IPS-15b (cell line): ENCODE measurements at regions not wholly inside any gene's neighbourhood (a gene's known extent, or its start where the extent isn't known, plus 50 kb on each side); places are given as distances from the start of the nearest gene placed in this dataset.

Experiments
- H3K27me3 ChIP-seq: one replicate; pipeline ENCODE4 v1.6.1; 2013; ENCODE audit warnings: low read length; ENCODE audit not compliant: control insufficient read depth, insufficient read depth
- H3K36me3 ChIP-seq: one replicate; pipeline ENCODE4 v1.6.1; 2013; ENCODE audit warnings: low read length; ENCODE audit not compliant: control insufficient read depth, insufficient read depth
- H3K4me1 ChIP-seq: one replicate; pipeline ENCODE4 v1.6.1; 2013; ENCODE audit warnings: mild to moderate bottlenecking, low read length; ENCODE audit not compliant: control insufficient read depth, insufficient read depth
- H3K4me3 ChIP-seq: one replicate; pipeline ENCODE4 v1.5.1; 2013; ENCODE audit warnings: low read depth, low read length
- H3K9ac ChIP-seq: one replicate; pipeline ENCODE4 v1.6.1; 2013; ENCODE audit warnings: low read depth, mild to moderate bottlenecking, low read length
- H3K9me3 ChIP-seq: one replicate; pipeline ENCODE4 v1.6.1; 2013; ENCODE audit warnings: mild to moderate bottlenecking, low read length; ENCODE audit not compliant: control insufficient read depth, insufficient read depth

DNA sequence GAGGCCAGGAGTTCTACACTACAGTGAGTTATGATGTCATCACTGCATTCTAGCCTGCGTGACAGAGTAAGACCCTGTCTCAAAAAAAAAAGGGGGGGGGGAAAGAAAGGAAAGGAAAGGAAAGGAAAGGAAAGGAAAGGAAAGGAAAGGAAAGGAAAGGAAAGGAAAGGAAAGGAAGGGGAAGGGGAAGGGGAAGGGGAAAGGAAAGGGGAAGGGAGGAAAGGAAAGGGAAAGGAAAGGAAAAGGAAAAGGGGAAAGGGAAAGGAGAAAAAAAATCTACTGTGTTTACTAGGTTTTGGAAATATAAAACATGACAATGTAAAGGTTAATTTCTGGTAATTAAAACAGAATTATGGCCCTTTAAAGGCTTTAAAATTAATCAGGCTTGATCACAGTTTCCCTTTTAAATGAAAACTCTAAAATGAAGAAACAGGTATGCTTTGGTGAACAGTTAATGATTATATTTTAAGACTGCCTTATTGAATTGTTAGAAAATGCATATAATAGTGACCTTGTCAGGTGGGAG lies 131.9 kb upstream of the POU5F2 start:
- Histone ChIP-seq H3K4me1 (peaks cover 6% of the 10 kb centered on the region), H3K36me3 (no peaks in the 10 kb centered on the region), H3K9ac (no peak overlapping the region), H3K27me3 (no peaks in the 10 kb centered on the region), H3K4me3 (no peak overlapping the region), H3K9me3 (no peaks in the 10 kb centered on the region)

GRCh38 chr5:93870649-93871048 lies 129.2 kb upstream of the POU5F2 start:
- Histone ChIP-seq H3K4me1 (peaks cover 6% of the 10 kb centered on the region), H3K9ac (no peak overlapping the region), H3K9me3 (no peaks in the 10 kb centered on the region), H3K27me3 (no peaks in the 10 kb centered on the region), H3K36me3 (no peaks in the 10 kb centered on the region), H3K4me3 (no peak overlapping the region)

GRCh38 chr5:93868851-93869250 lies 127.5 kb upstream of the POU5F2 start:
- no peak overlapping the region for H3K9ac ChIP-seq
- H3K27me3 ChIP-seq, result no peaks in the 10 kb centered on the region
- H3K36me3 ChIP-seq, result no peaks in the 10 kb centered on the region
- H3K9me3 ChIP-seq, result no peaks in the 10 kb centered on the region
- no peak overlapping the region for H3K4me3 ChIP-seq
- H3K4me1 ChIP-seq, result peaks cover under 1% of the 10 kb centered on the region

DNA sequence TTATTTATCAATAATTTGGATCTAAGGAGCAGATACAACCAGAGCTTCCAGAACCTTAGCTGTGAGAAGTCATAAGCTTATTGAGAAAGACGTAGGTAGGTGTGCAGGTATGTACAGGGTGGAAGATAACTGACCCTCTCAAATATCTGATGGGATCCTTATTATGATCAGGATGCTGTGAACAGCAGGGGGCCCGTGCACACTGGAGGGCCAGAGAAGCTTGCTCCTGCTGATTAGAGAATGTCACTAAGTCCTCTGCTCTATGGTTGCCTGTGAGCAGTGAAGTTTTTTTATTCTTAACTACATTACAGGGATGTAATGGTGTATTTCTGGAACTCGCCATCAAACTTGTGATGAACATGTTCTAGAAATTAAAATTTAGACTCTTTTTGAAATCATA lies 108.9 kb upstream of the POU5F2 start:
- Histone ChIP-seq H3K9me3 (no peaks in the 10 kb centered on the region), H3K36me3 (no peaks in the 10 kb centered on the region), H3K4me1 (no peaks in the 10 kb centered on the region), H3K9ac (no peak overlapping the region), H3K27me3 (no peaks in the 10 kb centered on the region), H3K4me3 (no peak overlapping the region)

GRCh38 chr5:93845376-93845775 lies 104.0 kb upstream of the POU5F2 start:
- Histone ChIP-seq H3K9ac (no peak overlapping the region), H3K4me3 (no peak overlapping the region), H3K9me3 (no peaks in the 10 kb centered on the region), H3K27me3 (no peaks in the 10 kb centered on the region), H3K4me1 (no peaks in the 10 kb centered on the region), H3K36me3 (no peaks in the 10 kb centered on the region)

DNA sequence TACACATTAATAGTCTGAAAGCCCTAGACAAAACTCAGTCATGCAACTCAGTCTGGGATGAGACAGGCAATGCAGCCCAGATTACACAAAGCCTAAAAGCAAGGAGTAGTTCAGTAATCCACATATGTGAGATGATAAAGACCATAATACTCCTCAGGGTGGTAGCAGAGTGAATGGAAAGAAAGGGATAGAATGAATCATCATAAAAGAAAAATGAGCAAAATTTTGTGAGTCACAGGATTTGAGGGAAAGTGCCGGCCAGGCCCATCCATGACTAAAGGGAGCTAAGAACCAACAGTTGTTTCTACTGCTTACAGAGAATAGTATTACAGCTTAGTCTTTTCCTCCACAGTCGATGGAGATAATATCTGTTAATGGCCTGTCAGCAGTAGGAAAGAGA lies 90.0 kb upstream of the POU5F2 start:
- Histone ChIP-seq H3K4me3 (no peak overlapping the region), H3K9me3 (no peaks in the 10 kb centered on the region), H3K36me3 (no peaks in the 10 kb centered on the region), H3K4me1 (no peaks in the 10 kb centered on the region), H3K27me3 (no peaks in the 10 kb centered on the region), H3K9ac (no peak overlapping the region)

DNA sequence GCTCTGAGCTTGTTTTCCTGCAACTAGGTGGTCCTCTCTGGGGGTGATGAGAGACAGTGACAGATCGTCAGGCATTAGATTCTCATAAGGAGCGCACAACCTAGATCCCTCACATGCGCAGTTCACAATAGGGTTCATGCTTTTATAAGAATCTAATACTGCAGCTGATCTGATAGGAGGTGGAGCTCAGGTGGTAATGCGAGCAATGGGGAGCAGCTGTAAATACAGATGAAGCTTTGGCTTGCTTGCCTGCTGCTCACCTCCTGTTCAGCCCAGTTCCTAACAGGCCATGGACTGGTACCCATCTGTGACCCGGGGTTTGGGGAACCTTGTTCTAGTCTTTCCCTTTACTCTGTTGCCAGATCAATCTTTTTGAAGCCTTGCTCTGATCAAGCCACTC lies 89.5 kb upstream of the POU5F2 start:
- H3K27me3 ChIP-seq, result no peaks in the 10 kb centered on the region
- no peak overlapping the region for H3K9ac ChIP-seq
- no peaks in the 10 kb centered on the region for H3K9me3 ChIP-seq
- H3K4me1 ChIP-seq, result no peaks in the 10 kb centered on the region
- H3K36me3 ChIP-seq, result no peaks in the 10 kb centered on the region
- no peak overlapping the region for H3K4me3 ChIP-seq

DNA sequence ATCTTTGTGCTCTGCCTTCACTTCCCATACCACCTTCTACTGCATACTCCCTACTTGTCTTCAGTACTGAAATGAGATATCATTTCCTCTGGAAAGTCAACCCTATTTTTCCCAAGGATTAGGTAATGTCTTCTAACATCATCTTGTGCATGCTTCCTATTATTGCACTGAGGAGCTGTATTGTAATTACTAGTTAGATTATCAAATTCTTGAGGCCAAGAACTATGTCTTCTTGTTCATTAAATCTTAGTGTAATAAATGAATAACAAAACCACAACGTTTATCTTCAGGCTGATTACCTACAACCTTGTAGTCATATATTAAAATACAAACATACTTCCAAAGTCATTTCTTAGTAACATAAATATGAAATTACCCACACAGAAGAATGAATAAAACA lies 87.9 kb upstream of the POU5F2 start:
- Histone ChIP-seq H3K4me1 (no peaks in the 10 kb centered on the region), H3K9ac (no peak overlapping the region), H3K36me3 (no peaks in the 10 kb centered on the region), H3K4me3 (no peak overlapping the region), H3K27me3 (no peaks in the 10 kb centered on the region), H3K9me3 (no peaks in the 10 kb centered on the region)

DNA sequence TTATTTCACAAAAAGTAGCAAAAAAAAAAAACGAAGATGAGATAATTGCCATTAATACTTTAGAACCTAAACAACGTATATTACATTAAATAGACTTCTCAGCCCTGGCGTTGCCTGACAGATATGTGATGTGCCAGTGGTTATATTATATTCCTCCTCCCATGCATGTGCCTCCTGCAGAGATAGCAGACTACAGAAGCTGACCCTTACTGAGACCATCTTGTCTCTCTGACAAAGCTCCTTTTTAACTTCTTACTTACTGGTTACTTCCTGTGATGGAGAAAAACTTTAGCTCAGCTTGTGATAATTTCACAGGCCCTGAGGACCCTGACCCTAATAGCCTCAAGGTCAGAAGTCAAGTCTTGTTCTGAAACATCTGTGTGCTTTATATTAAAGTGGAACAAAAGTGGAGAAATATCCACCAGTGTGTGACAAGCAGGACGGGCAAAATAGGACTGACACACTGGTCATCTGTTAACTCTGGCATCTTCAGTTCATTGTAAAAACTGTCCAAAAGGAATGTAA lies 80.6 kb upstream of the POU5F2 start:
- H3K4me3 ChIP-seq, result no peak overlapping the region
- H3K4me1 ChIP-seq, result peaks cover 5% of the 10 kb centered on the region
- no peaks in the 10 kb centered on the region for H3K36me3 ChIP-seq
- no peak overlapping the region for H3K9ac ChIP-seq
- no peaks in the 10 kb centered on the region for H3K27me3 ChIP-seq
- H3K9me3 ChIP-seq, result no peaks in the 10 kb centered on the region

GRCh38 chr5:93819668-93820067 lies 78.3 kb upstream of the POU5F2 start:
- no peaks in the 10 kb centered on the region for H3K9me3 ChIP-seq
- no peak overlapping the region for H3K4me3 ChIP-seq
- H3K27me3 ChIP-seq, result no peaks in the 10 kb centered on the region
- H3K9ac ChIP-seq, result no peak overlapping the region
- peaks cover 5% of the 10 kb centered on the region for H3K4me1 ChIP-seq
- H3K36me3 ChIP-seq, result no peaks in the 10 kb centered on the region

- no peak overlapping the region for H3K4me3 ChIP-seq
- H3K36me3 ChIP-seq, result no peaks in the 10 kb centered on the region
- no peak overlapping the region for H3K9ac ChIP-seq
- no peaks in the 10 kb centered on the region for H3K4me1 ChIP-seq
- H3K27me3 ChIP-seq, result no peaks in the 10 kb centered on the region
- no peaks in the 10 kb centered on the region for H3K9me3 ChIP-seq
Measured at GRCh38 chr5:93810780-93811179, 69.4 kb upstream of the POU5F2 start.

GRCh38 chr5:93809430-93809829 lies 68.0 kb upstream of the POU5F2 start:
- Histone ChIP-seq H3K9ac (no peak overlapping the region), H3K4me1 (no peaks in the 10 kb centered on the region), H3K9me3 (no peaks in the 10 kb centered on the region), H3K4me3 (no peak overlapping the region), H3K36me3 (no peaks in the 10 kb centered on the region), H3K27me3 (no peaks in the 10 kb centered on the region)
